RWPE2 (cell line): ENCODE measurements at regions not wholly inside any gene's neighbourhood (a gene's known extent, or its start where the extent isn't known, plus 50 kb on each side); places are given as distances from the start of the nearest gene placed in this dataset.

ENCODE experiments used
- ATAC-seq: fragments of 200-7000 bp; cut with Tn5 transposase; 3 replicates; pipeline ENCODE4 v1.9.1; 2021; ENCODE audit warnings: low read depth
- DNase-seq: peaks from one replicate; pipeline ENCODE4 v3.0.0-alpha.2; 2020; ENCODE audit warnings: low spot score
- H3K27ac ChIP-seq: fragments of 450-650 bp; 2 replicates; pipeline ENCODE4 v1.5.1; 2017; ENCODE audit warnings: mild to moderate bottlenecking; ENCODE audit not compliant: poor library complexity, severe bottlenecking
- H3K27me3 ChIP-seq: fragments of 250-450 bp; sonication (Bioruptor Pico); 2 replicates; pipeline ENCODE4 v1.5.1; 2021; ENCODE audit warnings: mild to moderate bottlenecking, moderate library complexity; ENCODE audit not compliant: insufficient read depth, poor library complexity, severe bottlenecking
- H3K36me3 ChIP-seq: fragments of 250-450 bp; sonication (Bioruptor Pico); 2 replicates; pipeline ENCODE4 v1.5.1; 2020; ENCODE audit warnings: low read depth, mild to moderate bottlenecking, moderate library complexity
- H3K4me1 ChIP-seq: fragments of 250-450 bp; sonication (Bioruptor Pico); 2 replicates; pipeline ENCODE4 v1.5.1; 2021; ENCODE audit warnings: mild to moderate bottlenecking, moderate library complexity; ENCODE audit not compliant: insufficient read depth, poor library complexity, severe bottlenecking
- H3K4me3 ChIP-seq: fragments of 250-450 bp; sonication (Bioruptor Pico); 2 replicates; pipeline ENCODE4 v1.5.1; 2021; ENCODE audit warnings: mild to moderate bottlenecking, moderate library complexity; ENCODE audit not compliant: severe bottlenecking
- H3K9me3 ChIP-seq: fragments of 250-450 bp; sonication (Bioruptor Pico); 2 replicates; pipeline ENCODE4 v1.5.1; 2021; ENCODE audit warnings: mild to moderate bottlenecking, moderate library complexity; ENCODE audit not compliant: severe bottlenecking
- TF ChIP-seq, protein P1 (sequence below): fragments of 450-650 bp; IDR thresholded peaks from one replicate; pipeline ENCODE4 v1.5.1; 2017; ENCODE audit warnings: mild to moderate bottlenecking, moderate library complexity; ENCODE audit not compliant: poor library complexity, severe bottlenecking

GRCh38 chr6:134457941-134458340 is 140.0 kb upstream of the SGK1 start:
- peaks cover 7% of the 10 kb centered on the region for H3K4me1 ChIP-seq
- no peaks in the 10 kb centered on the region for H3K36me3 ChIP-seq
- TF ChIP-seq, protein P1, sequence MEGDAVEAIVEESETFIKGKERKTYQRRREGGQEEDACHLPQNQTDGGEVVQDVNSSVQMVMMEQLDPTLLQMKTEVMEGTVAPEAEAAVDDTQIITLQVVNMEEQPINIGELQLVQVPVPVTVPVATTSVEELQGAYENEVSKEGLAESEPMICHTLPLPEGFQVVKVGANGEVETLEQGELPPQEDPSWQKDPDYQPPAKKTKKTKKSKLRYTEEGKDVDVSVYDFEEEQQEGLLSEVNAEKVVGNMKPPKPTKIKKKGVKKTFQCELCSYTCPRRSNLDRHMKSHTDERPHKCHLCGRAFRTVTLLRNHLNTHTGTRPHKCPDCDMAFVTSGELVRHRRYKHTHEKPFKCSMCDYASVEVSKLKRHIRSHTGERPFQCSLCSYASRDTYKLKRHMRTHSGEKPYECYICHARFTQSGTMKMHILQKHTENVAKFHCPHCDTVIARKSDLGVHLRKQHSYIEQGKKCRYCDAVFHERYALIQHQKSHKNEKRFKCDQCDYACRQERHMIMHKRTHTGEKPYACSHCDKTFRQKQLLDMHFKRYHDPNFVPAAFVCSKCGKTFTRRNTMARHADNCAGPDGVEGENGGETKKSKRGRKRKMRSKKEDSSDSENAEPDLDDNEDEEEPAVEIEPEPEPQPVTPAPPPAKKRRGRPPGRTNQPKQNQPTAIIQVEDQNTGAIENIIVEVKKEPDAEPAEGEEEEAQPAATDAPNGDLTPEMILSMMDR: no peak
- H3K4me3 ChIP-seq: no peak overlapping the region
- no peaks in the 10 kb centered on the region for H3K9me3 ChIP-seq
- DNase-seq (no peak), ATAC-seq (no peak)
- H3K27me3 ChIP-seq: no peaks in the 10 kb centered on the region
- no peak overlapping the region for H3K27ac ChIP-seq

DNA sequence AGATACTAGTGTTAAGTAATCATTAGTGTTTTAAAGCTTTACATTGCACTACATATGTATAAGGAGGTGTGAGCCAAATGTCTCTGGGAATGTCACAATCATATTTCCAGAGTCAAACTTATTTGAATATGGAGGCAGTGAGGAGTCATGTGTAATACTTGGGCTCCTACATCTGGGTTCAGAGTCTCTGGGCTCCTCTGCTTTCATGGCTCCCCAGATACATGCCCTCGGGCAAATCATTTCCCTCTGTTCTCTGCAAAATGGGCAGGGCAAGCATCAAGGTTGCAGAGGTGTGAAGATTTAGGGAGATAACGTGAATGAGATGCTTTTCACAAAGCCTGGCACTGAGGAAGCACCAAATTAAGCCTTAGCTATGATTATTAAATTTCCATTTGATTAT is 138.3 kb upstream of the SGK1 start:
- Histone ChIP-seq H3K27ac (no peak overlapping the region), H3K27me3 (no peaks in the 10 kb centered on the region), H3K4me3 (no peak overlapping the region), H3K36me3 (no peaks in the 10 kb centered on the region), H3K4me1 (peaks cover 10% of the 10 kb centered on the region), H3K9me3 (no peaks in the 10 kb centered on the region)
- no peak for ATAC-seq
- TF ChIP-seq, protein P1: no peak
- DNase-seq: no peak

DNA sequence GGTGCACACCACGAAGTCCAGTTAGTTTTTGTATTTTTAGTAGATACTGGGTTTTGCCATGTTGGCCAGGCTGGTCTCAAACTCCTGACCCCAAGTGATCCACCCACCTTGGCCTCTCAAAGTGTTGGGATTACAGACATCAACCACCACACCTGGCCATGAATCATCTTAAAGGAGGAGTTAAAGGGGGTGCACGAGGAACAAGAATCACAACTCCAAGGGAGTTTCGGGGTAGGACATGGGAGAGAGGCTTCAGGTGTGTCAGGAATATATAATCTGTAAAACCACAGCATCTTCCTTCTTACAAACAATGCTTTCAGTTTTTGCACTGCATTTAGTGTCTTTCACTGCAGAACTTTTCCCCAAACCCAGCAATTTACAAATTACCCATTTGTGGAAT is 137.4 kb upstream of the SGK1 start:
- TF ChIP-seq, protein P1: no peak
- H3K27me3 ChIP-seq: no peaks in the 10 kb centered on the region

DNA sequence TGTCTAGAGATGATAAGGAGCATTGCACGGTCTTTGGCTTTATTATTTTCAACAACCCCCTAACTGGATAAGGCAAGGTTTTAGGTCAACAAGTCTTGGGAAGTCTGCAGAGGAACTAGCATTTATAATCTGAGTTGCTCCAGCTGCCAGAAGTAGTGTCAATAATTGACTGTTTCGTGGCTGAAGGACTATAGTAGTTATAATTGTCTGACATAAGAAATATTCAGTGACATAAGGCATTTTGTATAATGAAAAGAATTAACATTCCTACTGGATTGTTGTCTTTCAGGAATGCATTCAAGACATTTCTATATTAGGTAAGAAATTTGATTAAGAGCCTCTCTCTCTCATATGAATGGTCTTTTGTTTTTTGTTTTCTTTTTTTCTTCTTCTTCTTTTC is 136.9 kb upstream of the SGK1 start:
- no peak overlapping the region for H3K4me3 ChIP-seq
- H3K27me3 ChIP-seq: no peaks in the 10 kb centered on the region
- H3K9me3 ChIP-seq: no peaks in the 10 kb centered on the region
- H3K27ac ChIP-seq: no peak overlapping the region
- DNase-seq (no peak), ATAC-seq (no peak)
- peaks cover 10% of the 10 kb centered on the region for H3K4me1 ChIP-seq
- no peaks in the 10 kb centered on the region for H3K36me3 ChIP-seq
- TF ChIP-seq, protein P1: no peak

More for the DNA sequence above, 137.4 kb upstream of the SGK1 start:
- DNase-seq (no peak), ATAC-seq (no peak)
- Histone ChIP-seq H3K27ac (no peak overlapping the region), H3K4me1 (peaks cover 10% of the 10 kb centered on the region), H3K4me3 (no peak overlapping the region), H3K36me3 (no peaks in the 10 kb centered on the region), H3K9me3 (no peaks in the 10 kb centered on the region)

DNA sequence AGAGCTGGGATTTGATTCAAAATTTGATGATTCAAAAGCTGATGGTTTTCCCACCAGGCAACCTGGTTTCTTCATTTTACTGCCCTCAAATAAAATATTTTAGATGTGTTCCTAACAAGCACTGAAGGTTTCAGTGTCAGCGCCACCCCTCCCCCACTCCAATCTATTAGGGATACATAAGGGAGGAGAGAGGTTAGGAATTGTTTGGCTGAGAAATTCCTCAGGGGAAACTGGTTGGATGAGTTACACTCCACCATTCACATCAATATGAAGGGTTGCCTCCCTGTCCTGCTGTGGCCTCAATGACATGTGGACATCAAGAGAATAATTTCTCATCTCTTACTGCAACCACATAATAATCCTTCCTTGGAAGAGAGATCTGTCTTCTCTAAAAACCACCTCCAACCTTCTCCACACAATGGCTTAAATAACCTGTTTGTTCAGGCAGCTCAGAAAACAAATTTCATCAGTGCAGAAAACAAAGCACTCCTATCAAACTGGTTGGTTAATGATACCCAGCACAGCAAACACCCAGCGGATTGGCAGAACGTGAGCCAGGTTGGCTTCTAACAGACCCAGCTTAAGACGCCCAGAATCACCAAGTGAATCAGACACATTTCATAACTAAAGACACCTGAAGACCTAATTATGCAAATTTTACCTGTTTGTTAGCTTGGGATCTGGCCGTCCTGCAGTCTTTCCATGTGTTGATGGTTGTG is 136.0 kb upstream of the SGK1 start:
- Histone ChIP-seq H3K27me3 (no peaks in the 10 kb centered on the region), H3K4me3 (no peak overlapping the region), H3K27ac (no peak overlapping the region), H3K4me1 (peaks cover 10% of the 10 kb centered on the region), H3K36me3 (no peaks in the 10 kb centered on the region), H3K9me3 (no peaks in the 10 kb centered on the region)
- TF ChIP-seq, protein P1: no peak
- ATAC-seq (no peak), DNase-seq (no peak)
